NOMO-1 treated with DMSO at 0.1 percent for 48 hours (cell line): ENCODE measurements at regions not wholly inside any gene's neighbourhood (a gene's known extent, or its start where the extent isn't known, plus 50 kb on each side); places are given as distances from the start of the nearest gene placed in this dataset.

Source experiments
- DNase-seq: peaks from one replicate; lab custom pipeline; 2025; ENCODE audit not compliant: unreplicated experiment; lab: John Stamatoyannopoulos, UW

DNA sequence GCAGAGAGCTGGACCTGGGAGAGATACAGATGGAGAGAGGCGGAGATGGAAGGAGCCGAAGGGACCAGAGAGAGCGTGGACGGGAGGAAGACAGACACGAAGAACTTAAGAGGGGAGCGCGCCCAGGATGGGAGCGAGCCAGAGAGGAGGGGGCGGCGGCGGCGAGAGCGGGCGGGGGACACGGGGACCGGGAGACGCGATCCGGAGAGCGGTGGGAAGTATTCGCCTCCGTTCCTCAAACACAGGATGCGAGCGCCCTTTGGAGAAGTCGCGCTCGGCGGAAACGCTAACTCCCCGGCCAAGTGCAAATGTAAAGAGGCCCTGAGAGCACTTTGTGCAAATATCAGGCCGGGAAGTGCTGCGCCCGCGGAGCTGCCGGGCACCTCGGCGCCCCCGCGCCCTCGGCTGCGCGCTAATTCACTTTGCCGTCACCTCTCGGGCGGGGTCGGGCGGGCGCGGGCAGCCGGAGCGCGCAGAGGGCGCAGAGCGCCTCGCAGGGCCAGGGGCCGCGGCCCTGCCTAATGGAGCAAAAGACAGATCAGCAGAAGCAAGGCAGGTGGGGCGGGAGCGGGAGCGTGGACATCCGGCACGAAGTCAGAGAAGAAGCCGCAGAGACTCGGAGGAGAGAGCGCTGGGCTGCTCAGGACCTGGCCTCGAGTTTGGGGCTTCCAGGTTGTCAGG lies 281.2 kb downstream of the RRAGC start:
- DNase-seq: no peak

- no peak for DNase-seq
Observed at GRCh38 chr1:38577937-38578270, 281.7 kb downstream of the RRAGC start.

DNA sequence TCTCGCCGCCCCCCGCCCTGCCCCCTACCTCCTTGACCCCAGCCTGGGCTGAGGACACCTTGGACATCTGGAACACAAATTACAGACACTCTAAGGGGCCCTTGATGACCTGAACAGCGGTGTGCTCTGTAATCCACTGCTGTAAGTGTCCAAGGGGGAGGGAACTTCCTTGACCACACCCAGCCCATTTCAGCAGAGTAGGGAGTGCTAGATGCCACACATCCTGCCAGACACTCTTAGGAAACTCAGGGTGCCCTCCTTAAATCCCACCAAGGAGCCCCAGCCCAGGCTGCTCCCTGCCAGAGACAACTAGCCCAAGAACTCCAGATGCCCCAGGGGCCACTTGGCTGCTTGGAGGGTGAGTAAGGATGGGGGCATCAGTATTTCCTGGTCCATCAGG lies 282.2 kb downstream of the RRAGC start:
- no peak for DNase-seq

DNA sequence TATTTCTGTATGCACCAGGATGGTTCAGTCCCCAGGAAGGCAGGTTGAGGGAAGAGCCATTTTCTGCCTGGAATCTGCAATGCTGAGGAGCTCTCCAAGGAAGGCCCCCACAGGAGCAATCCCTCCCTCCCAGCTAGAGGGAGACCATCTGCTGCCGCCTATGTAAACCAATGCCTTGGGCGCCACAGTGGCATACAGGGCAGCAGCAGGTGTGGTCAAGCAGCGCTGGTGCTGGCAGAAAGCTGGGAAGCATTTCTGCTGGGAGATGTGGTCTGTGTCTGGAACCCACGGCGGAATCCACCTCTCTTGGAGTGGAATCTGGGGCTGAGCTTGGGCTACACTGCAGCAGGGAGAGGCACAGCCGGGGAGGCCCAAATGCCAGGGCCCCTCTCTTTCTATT lies 283.3 kb downstream of the RRAGC start:
- DNase-seq: no peak

- no peak for DNase-seq
Observed at GRCh38 chr1:38571726-38572125, 287.8 kb downstream of the RRAGC start.

DNA sequence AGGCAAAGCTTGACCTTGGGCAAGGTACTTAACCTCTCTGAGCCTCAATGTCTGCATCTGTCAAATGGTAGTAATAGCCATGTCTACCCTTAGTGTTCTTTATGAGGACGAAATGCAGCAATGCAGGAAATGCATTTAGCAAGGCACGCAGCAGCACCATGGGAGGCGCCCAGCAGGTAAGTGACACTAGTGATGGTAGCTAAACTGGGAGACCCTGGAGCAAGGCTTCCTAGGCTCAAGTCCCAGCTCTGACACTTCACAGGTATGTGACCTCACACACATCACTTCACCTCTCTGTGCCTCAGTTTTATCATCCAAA lies 289.0 kb downstream of the RRAGC start:
- no peak for DNase-seq

DNA sequence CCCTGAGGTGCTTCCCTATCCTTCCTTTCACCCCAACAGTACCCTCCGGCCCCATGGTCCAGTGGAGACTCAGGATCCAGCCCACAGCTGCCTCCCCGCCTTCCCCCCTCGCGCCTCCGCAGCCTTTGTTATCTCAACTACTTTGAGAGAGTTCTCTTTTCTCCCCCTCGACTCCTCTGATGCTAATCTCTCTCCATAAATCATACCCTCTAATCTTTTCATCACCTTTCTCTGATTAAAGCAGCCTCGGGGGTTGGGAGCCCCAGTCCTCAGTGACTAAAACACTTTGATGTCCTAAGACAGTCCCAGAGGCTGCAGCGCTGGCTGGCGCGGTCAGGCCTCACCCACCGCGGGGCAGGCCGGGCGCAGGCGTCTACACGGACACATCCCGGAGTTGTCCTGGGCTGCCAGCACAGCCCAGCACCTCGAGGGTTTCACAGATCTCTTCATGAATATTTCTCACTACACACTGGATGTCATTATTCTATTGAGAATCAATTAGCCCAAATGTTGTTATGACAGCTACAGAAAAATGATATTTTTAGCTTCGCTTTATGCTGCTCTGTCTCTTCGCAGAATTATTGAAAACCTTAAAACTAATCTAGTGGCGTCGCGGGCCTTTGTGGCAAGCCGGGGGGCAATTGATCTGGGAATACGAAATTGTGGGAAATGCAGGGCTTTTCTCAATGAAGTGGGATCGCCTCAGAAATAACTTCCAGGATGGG lies 289.5 kb downstream of the RRAGC start:
- DNase-seq: no peak

- no peak for DNase-seq
Observed at GRCh38 chr1:38568061-38568857, 291.3 kb downstream of the RRAGC start.

DNA sequence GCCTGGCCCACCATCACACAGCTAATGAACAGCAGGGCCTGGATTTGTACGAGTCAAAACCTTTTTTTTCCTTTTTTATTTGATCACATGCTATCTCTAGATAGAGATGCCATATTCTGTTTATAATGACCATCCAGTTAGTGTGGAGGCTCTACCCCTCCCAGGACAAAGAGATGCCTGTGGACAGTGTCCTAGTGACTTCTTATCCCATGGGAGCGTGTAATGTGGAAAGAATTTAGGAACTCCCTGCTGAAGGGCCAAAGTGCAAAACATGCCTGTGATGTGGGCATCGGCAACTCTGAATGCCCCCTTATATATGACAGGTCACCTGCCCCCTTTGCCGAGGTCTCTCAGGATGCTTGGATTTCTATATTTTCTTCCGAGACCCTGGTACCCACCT lies 292.2 kb downstream of the RRAGC start:
- DNase-seq: no peak

GRCh38 chr1:38565020-38565491 lies 294.5 kb downstream of the RRAGC start:
- no peak for DNase-seq

DNA sequence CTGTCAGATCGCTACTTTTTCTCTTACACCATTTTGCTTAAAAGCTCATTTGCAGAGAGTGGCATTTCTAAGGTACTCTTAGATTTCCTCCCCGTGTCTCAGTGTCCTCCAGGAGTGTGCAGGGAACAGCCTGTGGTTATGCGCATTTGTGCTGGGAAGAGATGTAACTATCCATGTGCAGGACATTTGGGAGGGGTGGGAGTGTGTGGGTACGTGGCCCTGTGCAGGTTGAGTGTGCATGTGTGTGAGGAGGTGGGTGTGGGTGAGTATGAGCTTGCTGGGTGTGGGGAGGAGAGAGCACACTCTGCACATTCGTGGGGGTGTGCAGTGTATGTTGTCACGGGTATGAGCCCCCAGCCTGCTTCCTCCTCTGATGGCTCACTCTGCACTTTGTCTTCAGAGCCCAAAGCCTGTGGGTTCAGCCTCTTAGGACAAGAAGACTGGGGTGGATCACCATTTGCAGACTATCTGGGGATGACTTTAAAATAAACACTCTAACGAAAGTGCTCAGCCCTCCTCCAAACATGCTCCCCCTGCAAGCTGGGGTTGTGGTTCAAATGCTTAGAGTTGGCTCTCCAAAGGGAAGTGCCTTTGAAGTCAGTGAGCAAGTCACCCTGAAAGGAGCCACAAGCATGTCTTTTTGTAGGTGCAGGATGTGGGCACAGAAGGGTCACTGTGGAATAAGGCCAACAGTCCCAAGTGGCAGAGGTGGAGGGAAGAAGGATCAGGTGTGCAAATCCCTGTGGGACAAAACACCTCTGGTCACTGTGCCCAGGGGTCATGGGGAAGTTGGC lies 295.4 kb downstream of the RRAGC start:
- DNase-seq: no peak

DNA sequence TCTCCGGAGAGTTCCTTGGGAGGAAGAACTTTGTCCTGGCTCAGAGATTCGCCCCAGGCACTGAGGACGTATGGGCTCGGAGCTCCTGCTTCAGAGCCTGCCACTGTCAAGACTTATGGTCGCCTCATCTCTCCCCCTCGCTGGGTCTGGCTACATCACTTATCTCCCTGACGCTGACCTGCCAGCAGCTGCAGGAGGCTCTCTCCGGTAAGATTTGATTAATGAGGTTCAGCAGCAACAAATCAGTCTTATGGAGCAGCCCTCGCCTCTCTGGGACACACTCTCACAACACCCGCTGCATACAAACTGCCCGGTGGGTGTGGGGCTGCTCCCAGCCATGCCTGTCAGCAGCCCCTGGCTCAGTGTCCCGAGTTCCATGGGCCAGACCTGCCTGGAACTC lies 297.8 kb downstream of the RRAGC start:
- DNase-seq: no peak

- no peak for DNase-seq
Observed at GRCh38 chr1:38561110-38561509, 298.5 kb downstream of the RRAGC start.

- DNase-seq: no peak
Observed at GRCh38 chr1:38560457-38560856, 299.1 kb downstream of the RRAGC start.

- peak; percentile 48 for DNase-seq
Observed at GRCh38 chr1:38559446-38560165, 300.0 kb downstream of the RRAGC start.

GRCh38 chr1:38558500-38559445 lies 300.8 kb downstream of the RRAGC start:
- peak; percentile 38 for DNase-seq

DNA sequence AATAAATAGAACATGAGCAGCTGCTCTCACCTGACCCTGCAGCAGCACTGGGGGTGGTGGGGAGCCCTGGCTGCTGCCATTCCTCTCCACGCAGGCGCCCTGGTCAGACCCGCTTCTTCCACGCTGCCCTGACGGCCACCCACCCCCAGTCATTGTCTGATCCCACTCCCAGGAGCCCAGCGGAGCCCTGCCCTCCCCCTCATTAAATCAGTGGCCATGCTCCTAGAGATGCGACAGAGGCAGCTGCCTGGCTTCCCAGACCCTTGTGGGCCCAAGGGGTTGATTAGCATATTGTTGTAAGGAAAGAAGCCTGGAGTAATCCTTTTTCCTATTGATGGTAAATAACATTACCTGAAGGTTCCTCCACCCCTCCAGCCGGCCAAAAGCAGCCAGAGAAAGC lies 301.5 kb downstream of the RRAGC start:
- no peak for DNase-seq

GRCh38 chr1:38555594-38555993 lies 304.0 kb downstream of the RRAGC start:
- no peak for DNase-seq

DNA sequence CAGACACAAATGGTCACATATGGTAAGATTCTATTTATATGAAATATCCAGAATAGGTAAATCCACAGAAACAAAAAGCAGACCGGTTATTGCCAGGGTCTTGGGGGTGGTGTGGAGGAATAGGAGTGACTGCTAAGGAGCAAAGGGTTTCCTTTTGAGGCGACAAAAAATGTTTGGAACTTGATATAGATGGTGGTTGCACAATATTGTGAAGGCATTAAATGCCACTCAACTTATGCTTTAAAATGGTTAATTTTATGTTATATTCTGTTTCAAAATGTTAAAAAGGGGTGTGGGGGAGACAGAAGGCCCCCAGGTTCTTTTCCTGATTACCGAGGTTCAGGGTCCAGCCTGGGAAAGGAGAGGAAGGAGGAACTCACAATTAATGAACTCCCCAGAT lies 304.4 kb downstream of the RRAGC start:
- no peak for DNase-seq
